ENCODE measurements at regions not wholly inside any gene's neighbourhood (a gene's known extent, or its start where the extent isn't known, plus 50 kb on each side); places are given as distances from the start of the nearest gene placed in this dataset.

GRCh38 chr20:50381075-50381732 lies 129.0 kb upstream of the PTPN1 start:
- H3K4me3 ChIP-seq (replicated peaks in 1 of 2; ENCODE audit: low read depth in 2 of 2, low read length in 2 of 2), result no peak overlapping the region
- no peak for TF ChIP-seq CTCF (IDR thresholded peaks at IDR 0.05; ENCODE audit: low read depth, low read length)
- no peak for DNase-seq (ENCODE audit: low read depth in 2 of 2)

- H3K4me3 ChIP-seq (replicated peaks in 1 of 2; ENCODE audit: low read depth in 2 of 2, low read length in 2 of 2), result no peak overlapping the region
These were observed 128.2 kb upstream of the PTPN1 start for GRCh38 chr20:50381771-50382593.

GRCh38 chr20:50385733-50386640 lies 124.2 kb upstream of the PTPN1 start:
- TF ChIP-seq CTCF (IDR thresholded peaks at IDR 0.05; ENCODE audit: low read depth, low read length), result no peak
- DNase-seq (ENCODE audit: low read depth in 2 of 2), result no peak
- no peak overlapping the region for H3K4me3 ChIP-seq (replicated peaks in 1 of 2; ENCODE audit: low read depth in 2 of 2, low read length in 2 of 2)

More at GRCh38 chr20:50381771-50382593, 128.2 kb upstream of the PTPN1 start:
- DNase-seq (ENCODE audit: low read depth in 2 of 2), result no peak
- TF ChIP-seq CTCF (IDR thresholded peaks at IDR 0.05; ENCODE audit: low read depth, low read length), result no peak

GRCh38 chr20:50386641-50386960 lies 123.6 kb upstream of the PTPN1 start:
- H3K4me3 ChIP-seq (replicated peaks in 1 of 2; ENCODE audit: low read depth in 2 of 2, low read length in 2 of 2), result no peak overlapping the region
- no peak for TF ChIP-seq CTCF (IDR thresholded peaks at IDR 0.05; ENCODE audit: low read depth, low read length)
- no peak for DNase-seq (ENCODE audit: low read depth in 2 of 2)

- DNase-seq (ENCODE audit: low read depth in 2 of 2), result no peak
- no peak overlapping the region for H3K4me3 ChIP-seq (replicated peaks in 1 of 2; ENCODE audit: low read depth in 2 of 2, low read length in 2 of 2)
- no peak for TF ChIP-seq CTCF (IDR thresholded peaks at IDR 0.05; ENCODE audit: low read depth, low read length)
These were observed 122.8 kb upstream of the PTPN1 start for GRCh38 chr20:50387218-50387995.

GRCh38 chr20:50387996-50388332 lies 122.2 kb upstream of the PTPN1 start:
- TF ChIP-seq CTCF (IDR thresholded peaks at IDR 0.05; ENCODE audit: low read depth, low read length), result no peak
- H3K4me3 ChIP-seq (replicated peaks in 1 of 2; ENCODE audit: low read depth in 2 of 2, low read length in 2 of 2), result no peak overlapping the region
- DNase-seq (ENCODE audit: low read depth in 2 of 2), result no peak

Measured in cardiac fibroblast (primary cell).